ENCODE measurements at regions not wholly inside any gene's neighbourhood (a gene's known extent, or its start where the extent isn't known, plus 50 kb on each side); places are given as distances from the start of the nearest gene placed in this dataset.

DNA sequence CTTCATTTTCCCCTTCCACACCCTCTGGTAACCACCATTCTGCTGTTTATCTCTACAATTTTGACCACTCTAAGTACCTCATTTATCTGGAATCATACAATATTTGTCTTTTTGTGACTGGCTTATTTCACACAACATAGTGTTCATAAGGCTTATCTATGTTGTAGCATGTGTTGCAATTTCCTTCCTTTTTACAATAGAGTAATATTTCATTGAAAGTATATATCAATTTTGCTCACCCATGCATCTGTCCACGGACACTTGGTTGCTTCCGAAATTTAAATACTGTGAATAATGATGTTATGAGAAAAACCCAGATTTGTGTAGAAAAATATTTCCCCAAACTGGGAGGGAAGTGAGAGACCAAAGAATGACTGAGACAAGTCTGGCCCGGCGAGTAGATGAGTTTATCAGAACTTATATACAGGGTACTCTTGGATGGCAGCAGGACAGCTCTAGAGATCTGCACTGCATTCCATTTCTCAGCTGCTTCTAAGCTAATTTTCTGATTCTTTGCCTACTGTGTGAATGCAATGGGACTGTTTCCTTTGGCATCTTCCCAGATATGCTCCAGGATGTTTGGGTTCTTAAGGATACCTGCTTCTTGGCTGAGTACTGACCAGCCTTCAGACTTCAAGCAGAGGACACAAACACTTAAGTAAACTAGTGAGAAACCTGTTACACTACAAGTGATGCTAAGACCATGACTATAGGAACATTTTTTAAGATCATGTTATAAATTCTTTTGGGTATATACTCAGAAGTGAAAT lies 834.0 kb upstream of the PCDH9 start:
- DNase-seq, result no peak
- no peak overlapping the region for H3K27ac Mint-ChIP-seq
- no peak for ATAC-seq
- no peaks in the 10 kb centered on the region for H3K36me3 Mint-ChIP-seq
- no peak overlapping the region for H3K4me3 Mint-ChIP-seq
- peaks cover 5% of the 10 kb centered on the region for H3K9me3 Mint-ChIP-seq (ENCODE audit: low read depth)
- CTCF ChIA-PET, result no interaction called here
- H3K4me1 Mint-ChIP-seq, result no peaks in the 10 kb centered on the region
- no peaks in the 10 kb centered on the region for H3K27me3 Mint-ChIP-seq

DNA sequence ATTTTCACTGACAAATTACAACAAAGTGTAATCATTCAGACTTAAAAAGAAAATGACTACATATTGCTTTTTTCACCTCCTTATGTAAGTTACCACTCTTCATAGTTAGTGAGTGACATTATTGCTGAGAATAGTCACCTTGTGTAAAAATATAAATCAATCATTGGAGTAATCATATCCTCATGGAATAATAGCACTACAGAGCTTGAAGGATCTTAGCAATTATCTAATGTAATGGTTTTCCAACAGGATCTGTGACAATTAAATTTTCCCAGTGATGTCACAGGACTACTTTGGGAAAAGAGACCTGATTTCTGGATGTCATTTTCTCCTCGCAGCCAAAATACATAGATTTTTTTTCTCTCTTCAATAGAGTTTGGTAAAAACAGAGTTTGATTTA lies 833.0 kb upstream of the PCDH9 start:
- Mint-ChIP-seq H3K36me3 (no peaks in the 10 kb centered on the region), H3K4me3 (no peak overlapping the region), H3K9me3 (ENCODE audit: low read depth) (peaks cover 3% of the 10 kb centered on the region), H3K4me1 (no peaks in the 10 kb centered on the region), H3K27ac (no peak overlapping the region), H3K27me3 (no peaks in the 10 kb centered on the region)
- ATAC-seq, result no peak
- CTCF ChIA-PET, result no interaction called here
- DNase-seq, result no peak

DNA sequence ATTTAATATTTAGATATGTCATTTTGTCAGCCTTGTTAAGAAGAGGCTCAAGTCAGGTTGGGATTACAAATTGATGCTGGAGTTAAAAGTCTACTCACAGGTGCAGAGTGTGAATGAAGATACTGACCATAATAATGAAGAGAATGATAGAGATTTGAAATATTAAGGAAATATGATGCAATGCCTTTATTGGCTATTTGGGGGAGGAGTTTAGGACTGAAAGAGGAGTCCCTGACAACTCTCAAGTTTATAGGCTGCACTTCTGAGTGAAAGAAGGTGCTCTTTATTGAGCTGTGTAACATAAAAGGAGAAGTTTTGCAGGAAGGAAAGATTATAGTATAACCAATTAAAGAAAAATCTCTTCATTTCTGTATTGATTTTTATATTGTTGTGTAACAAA lies 827.7 kb upstream of the PCDH9 start:
- ATAC-seq (no peak), DNase-seq (no peak)
- no peaks in the 10 kb centered on the region for H3K9me3 Mint-ChIP-seq (ENCODE audit: low read depth)
- H3K4me3 Mint-ChIP-seq, result no peak overlapping the region
- no peaks in the 10 kb centered on the region for H3K27me3 Mint-ChIP-seq
- H3K4me1 Mint-ChIP-seq, result no peaks in the 10 kb centered on the region
- no peak overlapping the region for H3K27ac Mint-ChIP-seq
- CTCF ChIA-PET, result no interaction called here
- H3K36me3 Mint-ChIP-seq, result no peaks in the 10 kb centered on the region

DNA sequence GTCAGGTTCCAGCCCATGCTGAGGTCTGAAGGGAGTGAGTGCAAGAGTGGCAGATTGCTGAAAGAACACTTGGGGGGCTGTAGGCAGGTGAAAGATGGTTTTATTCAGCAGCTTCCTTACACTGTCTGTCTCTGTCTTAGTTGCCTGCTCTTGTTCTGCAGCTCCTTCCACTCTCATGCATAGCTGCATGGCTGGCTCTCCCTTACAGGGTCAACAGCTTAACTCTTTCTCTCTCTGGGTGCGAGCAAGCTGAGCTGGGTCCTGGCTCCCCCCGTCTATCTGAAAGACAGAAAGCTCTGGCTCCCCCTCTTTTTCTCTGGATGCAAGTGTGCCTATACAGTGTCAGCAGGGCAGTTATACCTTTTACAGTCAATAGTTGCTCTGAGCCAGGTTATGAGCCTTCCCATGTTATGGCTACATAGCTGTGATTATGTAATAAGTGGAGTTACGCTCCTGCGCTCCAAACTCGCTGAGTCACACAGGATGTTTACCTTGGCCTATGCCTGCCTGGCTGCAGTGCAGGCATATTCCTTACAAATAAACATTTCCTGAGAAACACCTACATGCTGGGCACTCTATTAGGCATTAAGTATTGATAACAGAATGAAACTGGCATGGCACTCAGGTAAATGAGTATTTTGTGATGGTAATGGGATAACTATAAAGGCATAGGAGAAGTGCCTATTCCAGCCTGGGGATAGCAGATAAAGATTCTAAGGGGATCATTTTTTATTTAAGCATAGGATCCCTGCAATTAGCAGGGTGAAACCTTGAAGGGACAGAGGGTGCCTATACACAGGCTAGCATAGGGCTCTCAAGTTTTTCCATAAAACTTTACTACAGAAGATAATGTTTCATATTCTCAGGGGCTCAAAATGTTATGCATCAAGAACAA lies 826.9 kb upstream of the PCDH9 start:
- no peak for DNase-seq
- H3K9me3 Mint-ChIP-seq (ENCODE audit: low read depth), result no peaks in the 10 kb centered on the region
- no peak overlapping the region for H3K27ac Mint-ChIP-seq
- no peak overlapping the region for H3K4me3 Mint-ChIP-seq
- no peaks in the 10 kb centered on the region for H3K27me3 Mint-ChIP-seq
- CTCF ChIA-PET, result no interaction called here
- no peaks in the 10 kb centered on the region for H3K4me1 Mint-ChIP-seq
- no peak for ATAC-seq
- no peaks in the 10 kb centered on the region for H3K36me3 Mint-ChIP-seq

DNA sequence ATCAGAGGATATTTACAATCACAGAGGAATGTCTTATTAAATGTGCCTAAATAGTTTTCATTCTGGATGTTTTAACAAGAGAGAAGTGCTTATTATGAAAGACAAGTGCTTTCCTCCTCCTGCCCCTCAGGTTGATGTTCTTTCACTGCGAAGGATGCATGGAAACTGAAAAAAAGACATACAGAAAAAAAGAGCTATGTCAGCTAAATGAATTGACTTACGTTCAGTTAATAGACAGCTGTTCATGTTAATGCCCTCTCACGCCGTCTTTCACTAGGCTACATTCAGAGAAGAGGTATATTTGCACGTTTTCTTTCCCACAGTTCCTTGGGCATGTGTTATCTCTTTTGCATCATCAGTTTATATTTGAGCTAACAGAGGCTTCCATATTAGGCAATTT lies 821.8 kb upstream of the PCDH9 start:
- CTCF ChIA-PET, result no interaction called here
- ATAC-seq (no peak), DNase-seq (no peak)
- no peaks in the 10 kb centered on the region for H3K36me3 Mint-ChIP-seq
- no peak overlapping the region for H3K27ac Mint-ChIP-seq
- H3K4me3 Mint-ChIP-seq, result no peak overlapping the region
- H3K27me3 Mint-ChIP-seq, result no peaks in the 10 kb centered on the region
- no peaks in the 10 kb centered on the region for H3K9me3 Mint-ChIP-seq (ENCODE audit: low read depth)
- H3K4me1 Mint-ChIP-seq, result no peaks in the 10 kb centered on the region

DNA sequence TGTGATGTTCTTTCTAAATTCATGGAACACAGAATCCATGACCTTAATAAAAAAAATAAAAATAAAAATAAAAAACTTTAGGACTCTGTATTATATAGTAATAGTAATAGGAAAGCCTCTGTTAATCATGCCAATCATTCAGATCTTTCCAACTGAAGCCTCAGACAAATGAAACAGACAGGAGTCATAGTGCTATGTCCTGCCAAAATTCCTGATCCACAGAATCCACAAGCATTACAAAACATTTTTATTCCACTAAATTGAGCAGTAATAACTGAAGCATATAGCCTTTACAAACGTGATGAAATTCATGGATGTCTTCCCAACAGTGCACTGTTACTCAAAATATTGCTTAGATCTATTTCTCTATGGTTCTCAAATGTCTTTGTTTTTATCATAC lies 820.6 kb upstream of the PCDH9 start:
- ATAC-seq (no peak), DNase-seq (no peak)
- Mint-ChIP-seq H3K27ac (no peak overlapping the region), H3K36me3 (no peaks in the 10 kb centered on the region), H3K9me3 (ENCODE audit: low read depth) (no peaks in the 10 kb centered on the region), H3K4me1 (no peaks in the 10 kb centered on the region), H3K27me3 (no peaks in the 10 kb centered on the region), H3K4me3 (no peak overlapping the region)
- CTCF ChIA-PET, result no interaction called here

DNA sequence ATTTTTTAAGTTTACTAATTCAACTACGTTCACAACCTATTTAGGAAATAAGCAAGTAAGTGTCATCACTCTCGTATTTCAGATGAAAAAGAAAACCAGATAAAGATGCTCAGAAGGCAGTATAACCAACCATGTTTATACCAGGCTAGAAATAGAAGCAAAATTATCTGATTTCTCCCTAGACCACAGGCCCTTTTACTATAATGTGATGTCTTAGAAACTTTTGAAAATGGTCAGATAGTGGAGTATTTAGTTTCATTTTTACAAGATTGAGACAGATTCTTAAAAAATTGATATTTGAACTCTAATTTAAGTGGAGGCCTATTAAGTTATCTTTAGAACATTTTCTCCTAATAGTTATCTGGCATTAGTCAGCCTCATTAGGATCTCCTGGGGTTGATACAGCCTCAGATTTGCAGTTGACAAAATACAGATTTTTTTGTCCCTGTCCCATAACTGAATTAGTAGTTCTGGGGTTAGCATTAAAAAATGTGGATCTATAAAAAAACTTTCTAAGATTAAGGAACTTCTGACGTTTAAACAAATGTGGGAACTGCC lies 818.7 kb upstream of the PCDH9 start:
- DNase-seq (no peak), ATAC-seq (no peak)
- H3K9me3 Mint-ChIP-seq (ENCODE audit: low read depth), result no peaks in the 10 kb centered on the region
- H3K4me1 Mint-ChIP-seq, result no peaks in the 10 kb centered on the region
- no peaks in the 10 kb centered on the region for H3K27me3 Mint-ChIP-seq
- no peak overlapping the region for H3K4me3 Mint-ChIP-seq
- H3K36me3 Mint-ChIP-seq, result no peaks in the 10 kb centered on the region
- no peak overlapping the region for H3K27ac Mint-ChIP-seq
- CTCF ChIA-PET, result no interaction called here

DNA sequence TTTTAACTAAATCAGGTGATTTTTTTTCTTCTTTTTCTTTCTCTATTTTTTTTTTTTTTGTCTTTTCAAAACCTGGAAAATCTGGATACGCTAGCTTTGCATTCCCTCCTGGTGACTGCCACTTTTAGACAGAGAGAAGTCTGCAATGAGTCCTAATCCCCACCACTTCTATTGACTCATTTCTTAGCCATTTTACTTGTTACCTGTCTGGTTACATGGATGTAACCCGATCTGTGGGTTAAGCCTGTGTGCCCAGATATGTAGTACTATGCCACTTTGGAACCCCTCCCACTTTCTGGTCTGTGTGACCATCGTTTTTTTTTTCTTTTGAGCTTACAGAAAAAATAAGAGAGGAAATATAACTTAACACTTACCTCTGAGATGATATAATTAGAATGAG lies 817.8 kb upstream of the PCDH9 start:
- no peak for ATAC-seq
- no peak for DNase-seq
- Mint-ChIP-seq H3K27ac (no peak overlapping the region), H3K9me3 (ENCODE audit: low read depth) (peaks cover 3% of the 10 kb centered on the region), H3K36me3 (no peaks in the 10 kb centered on the region), H3K4me1 (no peaks in the 10 kb centered on the region), H3K4me3 (no peak overlapping the region), H3K27me3 (no peaks in the 10 kb centered on the region)
- CTCF ChIA-PET, result no interaction called here

DNA sequence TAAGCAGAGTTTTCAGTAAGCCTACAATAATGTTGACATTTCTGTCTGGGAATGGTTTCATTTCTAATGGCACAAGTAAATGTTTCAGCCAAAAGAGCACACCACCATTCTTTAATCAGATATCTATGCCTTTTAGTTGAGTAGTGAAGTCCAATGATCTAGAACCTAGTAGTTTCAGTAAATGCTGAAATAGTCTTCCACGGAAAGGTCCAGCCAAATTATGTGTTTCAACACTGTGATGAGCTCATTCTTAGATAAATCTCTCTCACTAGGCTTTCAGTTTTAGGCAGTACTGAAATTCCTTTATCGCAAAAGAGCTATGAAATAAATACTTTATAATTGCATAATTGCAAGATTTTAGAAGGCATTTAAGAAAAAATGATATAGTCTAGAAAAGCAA lies 816.8 kb upstream of the PCDH9 start:
- H3K9me3 Mint-ChIP-seq (ENCODE audit: low read depth), result peaks cover 3% of the 10 kb centered on the region
- DNase-seq (no peak), ATAC-seq (no peak)
- H3K27me3 Mint-ChIP-seq, result no peaks in the 10 kb centered on the region
- no peaks in the 10 kb centered on the region for H3K36me3 Mint-ChIP-seq
- no peaks in the 10 kb centered on the region for H3K4me1 Mint-ChIP-seq
- H3K27ac Mint-ChIP-seq, result no peak overlapping the region
- H3K4me3 Mint-ChIP-seq, result no peak overlapping the region
- CTCF ChIA-PET, result no interaction called here

DNA sequence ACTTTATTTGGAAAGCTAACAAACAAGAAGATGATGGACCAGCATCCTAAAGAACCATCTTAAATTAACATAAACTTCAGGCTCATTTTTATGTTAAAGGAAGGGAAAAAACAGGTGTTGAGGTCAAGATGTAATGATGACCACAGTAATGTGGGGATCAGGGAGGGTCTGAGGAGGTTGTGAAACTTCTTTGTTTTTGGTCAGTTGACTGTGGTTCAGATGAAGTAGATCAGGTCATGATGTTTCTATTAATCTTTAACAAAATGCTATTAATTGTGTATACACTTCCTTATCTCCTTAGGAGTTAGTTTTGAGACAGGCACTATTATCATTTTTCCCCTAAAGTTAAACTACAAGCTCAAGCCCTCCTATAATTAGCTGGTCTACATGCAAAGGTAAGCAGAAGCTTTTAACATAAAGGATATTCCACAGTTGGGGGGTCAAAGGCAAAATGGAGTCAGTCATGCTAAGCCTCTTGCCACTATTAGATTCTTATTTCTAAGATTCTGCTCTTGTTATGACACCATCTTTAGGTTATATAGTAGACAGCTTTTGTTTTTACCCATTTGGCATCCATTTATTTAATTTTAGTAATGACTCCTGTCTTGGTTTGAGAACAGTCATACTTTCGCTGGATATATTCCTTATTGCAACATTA lies 800.1 kb upstream of the PCDH9 start:
- ATAC-seq (no peak), DNase-seq (no peak)
- peaks cover 5% of the 10 kb centered on the region for H3K9me3 Mint-ChIP-seq (ENCODE audit: low read depth)
- no peaks in the 10 kb centered on the region for H3K36me3 Mint-ChIP-seq
- no peak overlapping the region for H3K27ac Mint-ChIP-seq
- no peak overlapping the region for H3K4me3 Mint-ChIP-seq
- CTCF ChIA-PET, result no interaction called here
- H3K4me1 Mint-ChIP-seq, result no peaks in the 10 kb centered on the region
- H3K27me3 Mint-ChIP-seq, result no peaks in the 10 kb centered on the region

DNA sequence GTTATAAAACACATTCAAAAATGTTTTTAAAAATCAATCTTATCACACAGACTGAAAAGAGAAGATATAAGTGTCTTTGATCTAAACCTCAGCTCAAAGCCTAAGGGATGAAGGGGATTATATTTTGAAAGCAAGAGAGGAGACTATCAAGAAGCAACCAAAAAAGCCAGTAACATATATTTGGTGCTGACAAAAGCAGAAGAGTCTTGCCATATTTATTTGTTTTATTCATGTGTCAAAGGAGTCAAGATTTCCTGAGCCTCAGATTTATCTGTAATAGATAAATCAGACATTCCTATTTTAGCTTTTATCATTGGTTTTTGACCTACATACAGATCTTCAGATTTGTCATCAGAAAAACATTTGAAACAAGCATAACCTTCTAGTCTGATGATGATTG lies 798.6 kb upstream of the PCDH9 start:
- CTCF ChIA-PET, result no interaction called here
- ATAC-seq, result no peak
- no peak for DNase-seq

DNA sequence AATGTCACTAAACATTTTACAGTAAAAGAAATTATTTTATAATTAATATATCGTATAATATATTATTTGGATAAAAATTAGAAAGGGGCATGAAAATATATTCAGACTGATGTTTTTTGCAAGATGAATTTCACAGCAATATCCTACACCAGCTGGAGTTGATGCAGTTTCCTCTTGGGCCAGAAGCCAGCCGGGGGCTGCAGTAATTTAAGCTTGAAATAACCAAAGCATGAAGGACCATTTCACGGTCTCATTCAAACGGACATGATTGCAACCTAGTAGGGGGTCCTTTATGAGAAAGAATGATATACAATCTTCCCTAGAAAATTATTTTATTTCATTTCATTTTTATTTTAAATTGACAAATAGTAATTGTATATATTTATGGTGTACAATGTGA lies 797.2 kb upstream of the PCDH9 start:
- CTCF ChIA-PET, result no interaction called here
- no peak for DNase-seq
- H3K27ac Mint-ChIP-seq, result no peak overlapping the region

More for the DNA sequence above, 798.6 kb upstream of the PCDH9 start:
- Mint-ChIP-seq H3K27me3 (no peaks in the 10 kb centered on the region), H3K4me1 (no peaks in the 10 kb centered on the region), H3K9me3 (ENCODE audit: low read depth) (peaks cover 7% of the 10 kb centered on the region), H3K36me3 (no peaks in the 10 kb centered on the region), H3K4me3 (no peak overlapping the region), H3K27ac (no peak overlapping the region)

DNA sequence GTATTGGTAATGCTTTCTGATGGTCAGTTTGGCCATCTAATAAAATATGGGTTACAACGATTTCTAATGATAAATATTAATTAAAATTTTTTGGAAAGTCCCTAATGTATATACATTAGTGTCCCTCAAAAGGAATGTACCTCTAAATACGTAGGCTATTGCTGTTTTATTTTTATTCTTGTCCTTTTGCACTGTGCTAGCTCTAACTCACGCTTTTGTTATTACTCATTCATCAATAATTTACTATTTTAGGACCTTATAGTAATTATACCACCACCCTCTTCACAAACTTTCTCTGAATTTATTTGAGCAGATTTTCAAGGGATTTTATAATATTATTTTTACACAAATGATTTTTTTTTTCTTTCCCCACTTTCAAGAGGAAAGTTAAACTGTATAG lies 795.9 kb upstream of the PCDH9 start:
- ATAC-seq (no peak), DNase-seq (no peak)
- no peaks in the 10 kb centered on the region for H3K4me1 Mint-ChIP-seq
- H3K9me3 Mint-ChIP-seq (ENCODE audit: low read depth), result peaks cover 10% of the 10 kb centered on the region
- no peak overlapping the region for H3K27ac Mint-ChIP-seq
- no peak overlapping the region for H3K4me3 Mint-ChIP-seq
- no peaks in the 10 kb centered on the region for H3K27me3 Mint-ChIP-seq
- H3K36me3 Mint-ChIP-seq, result no peaks in the 10 kb centered on the region
- CTCF ChIA-PET, result no interaction called here

More for the DNA sequence above, 797.2 kb upstream of the PCDH9 start:
- no peak for ATAC-seq
- Mint-ChIP-seq H3K4me3 (no peak overlapping the region), H3K4me1 (no peaks in the 10 kb centered on the region), H3K27me3 (no peaks in the 10 kb centered on the region), H3K9me3 (ENCODE audit: low read depth) (peaks cover 9% of the 10 kb centered on the region), H3K36me3 (no peaks in the 10 kb centered on the region)

DNA sequence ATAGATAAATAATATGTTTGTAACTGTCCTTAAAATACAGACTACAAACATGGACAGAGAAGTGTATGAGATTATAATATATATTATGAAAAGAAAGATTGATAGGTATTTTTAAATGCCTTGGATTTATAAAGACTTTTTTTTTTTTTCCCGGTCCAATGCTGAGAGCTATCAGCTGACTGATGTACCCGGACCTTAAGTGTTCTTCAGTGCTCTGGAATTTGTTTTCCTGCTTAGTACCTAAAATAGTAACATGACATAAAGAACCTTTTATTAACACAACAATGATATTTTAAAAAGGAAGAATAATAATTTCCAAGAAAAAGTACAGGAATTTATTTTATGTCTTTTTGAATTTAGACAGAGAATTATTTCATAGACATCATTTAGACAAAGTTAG lies 795.5 kb upstream of the PCDH9 start:
- H3K27me3 Mint-ChIP-seq, result no peaks in the 10 kb centered on the region
- CTCF ChIA-PET, result no interaction called here
- H3K36me3 Mint-ChIP-seq, result no peaks in the 10 kb centered on the region
- H3K4me1 Mint-ChIP-seq, result no peaks in the 10 kb centered on the region
- H3K27ac Mint-ChIP-seq, result no peak overlapping the region
- ATAC-seq (no peak), DNase-seq (no peak)
- peaks cover 13% of the 10 kb centered on the region for H3K9me3 Mint-ChIP-seq (ENCODE audit: low read depth)
- no peak overlapping the region for H3K4me3 Mint-ChIP-seq

All from activated CD8-positive, alpha-beta memory T cell treated with anti-CD3 and anti-CD28 coated beads, Interleukin-2, amount 10 ng/mL, durations not matched to agents 7 days and 5 days (primary cell).